OCI-M2 (cell line): ENCODE measurements at regions not wholly inside any gene's neighbourhood (a gene's known extent, or its start where the extent isn't known, plus 50 kb on each side); places are given as distances from the start of the nearest gene placed in this dataset.

Experiments
- DNase-seq: peaks from one replicate; lab custom pipeline; 2025; ENCODE audit not compliant: unreplicated experiment; lab: John Stamatoyannopoulos, UW

GRCh38 chr5:142435410-142436115, 110.7 kb upstream of the SPRY4 start:
- no peak for DNase-seq

- no peak for DNase-seq
These were observed 109.4 kb upstream of the SPRY4 start for GRCh38 chr5:142434322-142434612.

- no peak for DNase-seq
These were observed 108.9 kb upstream of the SPRY4 start for GRCh38 chr5:142433526-142434321.

- no peak for DNase-seq
These were observed 108.1 kb upstream of the SPRY4 start for GRCh38 chr5:142432961-142433360.

GRCh38 chr5:142432369-142432863, 107.6 kb upstream of the SPRY4 start:
- DNase-seq = no peak

GRCh38 chr5:142428773-142429473, 104.1 kb upstream of the SPRY4 start:
- no peak for DNase-seq

GRCh38 chr5:142428036-142428772, 103.4 kb upstream of the SPRY4 start:
- DNase-seq = no peak

GRCh38 chr5:142427529-142427928, 102.7 kb upstream of the SPRY4 start:
- no peak for DNase-seq

GRCh38 chr5:142427015-142427364, 102.2 kb upstream of the SPRY4 start:
- no peak for DNase-seq

GRCh38 chr5:142426129-142427014, 101.6 kb upstream of the SPRY4 start:
- DNase-seq = no peak

- no peak for DNase-seq
These were observed 100.7 kb upstream of the SPRY4 start for GRCh38 chr5:142425286-142426065.

- no peak for DNase-seq
These were observed 97.6 kb upstream of the SPRY4 start for GRCh38 chr5:142422429-142422828.

- DNase-seq = no peak
These were observed 97.0 kb upstream of the SPRY4 start for GRCh38 chr5:142421621-142422397.

- no peak for DNase-seq
These were observed 96.4 kb upstream of the SPRY4 start for GRCh38 chr5:142421228-142421617.

- DNase-seq = no peak
These were observed 95.9 kb upstream of the SPRY4 start for GRCh38 chr5:142420561-142421227.

GRCh38 chr5:142412581-142412980, 87.8 kb upstream of the SPRY4 start:
- DNase-seq = no peak

- no peak for DNase-seq
These were observed 87.0 kb upstream of the SPRY4 start for GRCh38 chr5:142411656-142412425.

- DNase-seq = no peak
These were observed 86.3 kb upstream of the SPRY4 start for GRCh38 chr5:142411103-142411502.
